ENCODE measurements at regions not wholly inside any gene's neighbourhood (a gene's known extent, or its start where the extent isn't known, plus 50 kb on each side); places are given as distances from the start of the nearest gene placed in this dataset.
"Not testable (repeated sequence)": the region's sequence is repeated elsewhere in the genome, so short reads cannot be mapped to it uniquely, and the experiment has no call there.

DNA sequence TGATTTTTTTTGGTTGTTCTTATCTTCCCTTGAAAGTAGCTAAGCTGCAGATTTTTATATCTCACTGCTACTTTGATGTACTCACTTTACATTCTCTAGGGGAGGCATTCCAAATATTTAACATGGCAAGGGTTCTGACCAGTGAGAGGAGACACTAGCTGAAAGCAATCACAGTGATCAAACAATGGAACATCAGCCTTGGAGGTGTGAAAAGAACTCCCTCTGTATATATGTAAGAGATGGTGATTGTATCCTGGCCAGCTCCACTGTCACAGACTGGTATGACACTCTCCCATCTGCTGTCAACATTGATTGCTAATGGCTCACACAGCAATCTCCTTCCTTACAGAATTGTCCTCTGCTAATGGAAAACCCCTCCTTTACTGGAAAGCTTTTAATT lies 291.7 kb upstream of the CDH19 start:
- Histone ChIP-seq H3K36me3 (no peaks in the 10 kb centered on the region), H3K27me3 (no peaks in the 10 kb centered on the region), H3K9me3 (no peaks in the 10 kb centered on the region), H3K27ac (no peak overlapping the region), H3K4me3 (no peak overlapping the region), H3K4me1 (no peaks in the 10 kb centered on the region)
- TF ChIP-seq, protein P1, sequence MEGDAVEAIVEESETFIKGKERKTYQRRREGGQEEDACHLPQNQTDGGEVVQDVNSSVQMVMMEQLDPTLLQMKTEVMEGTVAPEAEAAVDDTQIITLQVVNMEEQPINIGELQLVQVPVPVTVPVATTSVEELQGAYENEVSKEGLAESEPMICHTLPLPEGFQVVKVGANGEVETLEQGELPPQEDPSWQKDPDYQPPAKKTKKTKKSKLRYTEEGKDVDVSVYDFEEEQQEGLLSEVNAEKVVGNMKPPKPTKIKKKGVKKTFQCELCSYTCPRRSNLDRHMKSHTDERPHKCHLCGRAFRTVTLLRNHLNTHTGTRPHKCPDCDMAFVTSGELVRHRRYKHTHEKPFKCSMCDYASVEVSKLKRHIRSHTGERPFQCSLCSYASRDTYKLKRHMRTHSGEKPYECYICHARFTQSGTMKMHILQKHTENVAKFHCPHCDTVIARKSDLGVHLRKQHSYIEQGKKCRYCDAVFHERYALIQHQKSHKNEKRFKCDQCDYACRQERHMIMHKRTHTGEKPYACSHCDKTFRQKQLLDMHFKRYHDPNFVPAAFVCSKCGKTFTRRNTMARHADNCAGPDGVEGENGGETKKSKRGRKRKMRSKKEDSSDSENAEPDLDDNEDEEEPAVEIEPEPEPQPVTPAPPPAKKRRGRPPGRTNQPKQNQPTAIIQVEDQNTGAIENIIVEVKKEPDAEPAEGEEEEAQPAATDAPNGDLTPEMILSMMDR (IDR thresholded peaks at IDR 0.05): no peak
- no peak for DNase-seq (ENCODE audit: low spot score)

DNA sequence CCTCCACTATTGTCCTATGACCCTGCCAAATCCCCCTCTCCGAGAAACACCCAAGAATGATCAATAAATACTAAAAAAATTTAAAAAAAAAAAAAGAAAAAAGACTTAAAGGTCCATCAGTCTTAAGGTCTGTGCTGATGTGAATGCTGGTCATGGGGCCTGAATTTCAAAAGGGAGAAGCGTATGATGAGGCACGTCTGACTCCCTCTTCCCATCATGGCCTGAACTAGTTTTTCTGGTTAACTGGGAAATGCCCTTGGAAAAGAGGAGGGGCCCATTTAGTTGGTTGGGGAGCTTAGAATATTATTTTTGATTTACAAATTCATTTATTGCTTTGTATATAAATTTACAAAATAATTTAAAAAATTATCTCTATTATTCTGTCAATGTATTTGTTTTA lies 291.0 kb upstream of the CDH19 start:
- Histone ChIP-seq H3K9me3 (no peaks in the 10 kb centered on the region), H3K4me1 (no peaks in the 10 kb centered on the region), H3K36me3 (no peaks in the 10 kb centered on the region), H3K27me3 (no peaks in the 10 kb centered on the region), H3K4me3 (no peak overlapping the region), H3K27ac (no peak overlapping the region)
- TF ChIP-seq, protein P1 (IDR thresholded peaks at IDR 0.05): no peak
- DNase-seq (ENCODE audit: low spot score): no peak

DNA sequence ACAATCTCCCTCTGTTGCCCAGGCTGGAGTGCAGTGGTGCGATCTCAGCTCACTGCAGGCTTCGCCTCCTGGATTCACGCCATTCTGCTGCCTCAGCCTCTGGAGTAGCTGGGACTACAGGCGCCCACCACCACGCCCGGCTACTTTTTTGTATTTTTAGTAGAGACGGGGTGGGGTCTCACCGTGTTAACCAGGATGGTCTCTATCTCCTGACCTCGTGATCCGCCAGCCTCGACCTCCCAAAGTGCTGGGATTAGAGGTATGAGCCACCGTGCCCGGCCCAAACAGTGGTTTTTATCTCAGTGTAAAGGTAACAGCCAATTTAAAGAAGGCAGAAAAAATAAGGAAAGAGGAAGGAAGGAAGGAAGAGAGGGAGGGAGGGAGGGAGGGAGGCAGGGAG lies 288.5 kb upstream of the CDH19 start:
- not testable (repeated sequence) for DNase-seq (ENCODE audit: low spot score); H3K4me3 ChIP-seq; H3K9me3 ChIP-seq; H3K36me3 ChIP-seq; H3K4me1 ChIP-seq; H3K27me3 ChIP-seq; H3K27ac ChIP-seq

DNA sequence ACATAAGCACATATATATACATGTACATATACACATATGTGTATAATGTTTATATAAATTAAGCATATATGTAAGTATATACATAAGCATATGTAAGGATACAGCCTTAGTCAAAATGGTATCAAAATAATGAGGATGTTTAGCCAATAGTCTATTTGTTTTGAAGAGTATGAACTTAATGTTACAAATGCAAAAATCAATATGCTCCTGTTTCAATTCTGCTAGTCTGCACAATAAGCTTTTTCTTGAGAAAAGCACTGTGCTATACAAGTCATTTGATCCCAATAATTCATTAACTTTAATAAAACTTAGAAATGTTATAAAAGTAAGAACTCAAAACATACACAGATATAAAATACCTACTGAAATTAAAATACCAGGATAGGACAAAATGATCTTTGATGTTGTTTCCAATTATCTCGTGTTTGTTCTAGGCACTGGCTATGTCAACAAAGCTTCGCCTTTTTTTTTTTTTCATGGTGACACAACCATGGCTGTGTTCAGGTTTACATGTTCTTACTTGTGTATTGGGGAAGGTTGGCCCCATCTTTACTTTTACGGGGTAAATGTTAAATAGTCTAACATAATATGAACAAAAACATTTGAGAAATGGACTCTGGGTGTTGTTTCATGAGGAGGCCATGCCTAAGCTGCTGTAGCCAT lies 271.1 kb upstream of the CDH19 start:
- TF ChIP-seq, protein P1 (IDR thresholded peaks at IDR 0.05): no peak
- Histone ChIP-seq H3K4me1 (no peaks in the 10 kb centered on the region), H3K36me3 (no peaks in the 10 kb centered on the region), H3K27ac (no peak overlapping the region), H3K4me3 (no peak overlapping the region), H3K27me3 (no peaks in the 10 kb centered on the region), H3K9me3 (no peaks in the 10 kb centered on the region)
- DNase-seq (ENCODE audit: low spot score): no peak

DNA sequence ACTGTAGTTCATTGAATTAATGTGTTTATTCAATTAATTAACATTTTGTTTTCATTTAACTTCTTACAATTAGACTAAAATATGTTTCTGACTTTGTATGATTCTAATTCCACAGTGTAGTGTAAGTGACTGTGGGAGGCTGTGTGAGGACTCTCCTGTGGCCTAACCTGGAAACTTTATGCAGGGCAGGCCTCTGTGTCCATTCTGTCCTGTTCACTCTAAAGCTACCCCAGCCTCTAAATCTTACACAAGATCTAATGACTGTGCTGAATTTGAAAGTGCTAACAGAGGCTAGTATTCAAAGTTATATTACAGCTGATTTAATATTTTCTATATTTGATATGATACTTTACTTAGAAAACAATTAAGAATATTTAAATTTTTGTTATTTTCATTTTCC lies 270.5 kb upstream of the CDH19 start:
- H3K27me3 ChIP-seq: no peaks in the 10 kb centered on the region
- no peaks in the 10 kb centered on the region for H3K4me1 ChIP-seq
- H3K36me3 ChIP-seq: no peaks in the 10 kb centered on the region
- H3K4me3 ChIP-seq: no peak overlapping the region
- TF ChIP-seq, protein P1 (IDR thresholded peaks at IDR 0.05): no peak
- no peak for DNase-seq (ENCODE audit: low spot score)
- H3K27ac ChIP-seq: no peak overlapping the region
- H3K9me3 ChIP-seq: no peaks in the 10 kb centered on the region

DNA sequence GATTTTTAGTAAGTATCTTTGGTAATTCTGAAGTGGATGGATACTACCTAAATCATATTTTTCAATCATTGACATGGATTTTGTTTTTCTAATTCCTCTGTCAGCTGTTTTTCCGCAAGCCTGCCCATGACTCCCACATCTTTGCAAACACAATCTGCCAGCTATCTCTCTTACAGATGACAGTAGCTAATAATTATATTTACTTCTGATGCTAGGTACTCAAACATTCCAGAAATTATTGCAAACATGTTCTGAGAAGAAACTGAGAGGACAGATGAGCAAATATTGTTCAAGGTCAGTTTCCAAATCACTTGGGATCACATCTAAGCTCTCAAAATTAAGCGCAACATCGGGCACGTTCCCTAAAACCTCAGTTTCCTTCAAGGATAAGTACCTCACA lies 270.0 kb upstream of the CDH19 start:
- DNase-seq (ENCODE audit: low spot score): no peak
- Histone ChIP-seq H3K36me3 (no peaks in the 10 kb centered on the region), H3K9me3 (no peaks in the 10 kb centered on the region), H3K27ac (no peak overlapping the region), H3K27me3 (no peaks in the 10 kb centered on the region), H3K4me1 (no peaks in the 10 kb centered on the region), H3K4me3 (no peak overlapping the region)
- TF ChIP-seq, protein P1 (IDR thresholded peaks at IDR 0.05): no peak

Data from right atrium auricular region (tissue), 2 donors.